ENCODE measurements at regions not wholly inside any gene's neighbourhood (a gene's known extent, or its start where the extent isn't known, plus 50 kb on each side); places are given as distances from the start of the nearest gene placed in this dataset.

GRCh38 chr3:157637866-157638265 is 134.7 kb upstream of the VEPH1 start:
- no peak overlapping the region for H3K27ac ChIP-seq
- TF ChIP-seq, protein P1, sequence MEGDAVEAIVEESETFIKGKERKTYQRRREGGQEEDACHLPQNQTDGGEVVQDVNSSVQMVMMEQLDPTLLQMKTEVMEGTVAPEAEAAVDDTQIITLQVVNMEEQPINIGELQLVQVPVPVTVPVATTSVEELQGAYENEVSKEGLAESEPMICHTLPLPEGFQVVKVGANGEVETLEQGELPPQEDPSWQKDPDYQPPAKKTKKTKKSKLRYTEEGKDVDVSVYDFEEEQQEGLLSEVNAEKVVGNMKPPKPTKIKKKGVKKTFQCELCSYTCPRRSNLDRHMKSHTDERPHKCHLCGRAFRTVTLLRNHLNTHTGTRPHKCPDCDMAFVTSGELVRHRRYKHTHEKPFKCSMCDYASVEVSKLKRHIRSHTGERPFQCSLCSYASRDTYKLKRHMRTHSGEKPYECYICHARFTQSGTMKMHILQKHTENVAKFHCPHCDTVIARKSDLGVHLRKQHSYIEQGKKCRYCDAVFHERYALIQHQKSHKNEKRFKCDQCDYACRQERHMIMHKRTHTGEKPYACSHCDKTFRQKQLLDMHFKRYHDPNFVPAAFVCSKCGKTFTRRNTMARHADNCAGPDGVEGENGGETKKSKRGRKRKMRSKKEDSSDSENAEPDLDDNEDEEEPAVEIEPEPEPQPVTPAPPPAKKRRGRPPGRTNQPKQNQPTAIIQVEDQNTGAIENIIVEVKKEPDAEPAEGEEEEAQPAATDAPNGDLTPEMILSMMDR (conservative IDR thresholded peaks at IDR 0.05) = no peak
- no peak for TF ChIP-seq ZFX (IDR thresholded peaks at IDR 0.05)

- no peak overlapping the region for H3K27ac ChIP-seq
- TF ChIP-seq ZFX (IDR thresholded peaks at IDR 0.05) = no peak
- TF ChIP-seq, protein P1 (conservative IDR thresholded peaks at IDR 0.05) = no peak
Measured at GRCh38 chr3:157633241-157633640, 130.0 kb upstream of the VEPH1 start.

DNA sequence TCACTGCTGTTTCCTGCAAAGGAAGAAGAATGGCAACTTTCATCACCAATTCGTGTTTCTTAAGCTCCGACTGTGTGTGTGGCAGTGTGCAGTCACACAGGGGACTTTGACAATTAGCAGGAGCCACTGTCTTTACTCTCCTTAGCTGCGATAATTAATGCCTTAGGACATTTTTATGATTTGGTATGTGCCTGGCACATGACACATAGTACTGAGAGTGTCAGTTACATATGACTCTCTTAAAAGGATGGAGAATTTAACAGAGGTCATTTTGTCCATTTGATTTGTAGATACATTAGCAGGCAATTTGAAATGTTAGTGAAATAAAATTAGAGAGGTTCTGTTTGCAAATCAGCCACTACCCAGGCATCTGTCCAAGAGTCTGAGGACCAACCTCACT is 128.9 kb upstream of the VEPH1 start:
- H3K27ac ChIP-seq = no peak overlapping the region
- no peak for TF ChIP-seq ZFX (IDR thresholded peaks at IDR 0.05)
- TF ChIP-seq, protein P1 (conservative IDR thresholded peaks at IDR 0.05) = no peak

- TF ChIP-seq, protein P1 (conservative IDR thresholded peaks at IDR 0.05) = no peak
- no peak for TF ChIP-seq ZFX (IDR thresholded peaks at IDR 0.05)
- no peak overlapping the region for H3K27ac ChIP-seq
Measured at GRCh38 chr3:157631478-157631877, 128.3 kb upstream of the VEPH1 start.

DNA sequence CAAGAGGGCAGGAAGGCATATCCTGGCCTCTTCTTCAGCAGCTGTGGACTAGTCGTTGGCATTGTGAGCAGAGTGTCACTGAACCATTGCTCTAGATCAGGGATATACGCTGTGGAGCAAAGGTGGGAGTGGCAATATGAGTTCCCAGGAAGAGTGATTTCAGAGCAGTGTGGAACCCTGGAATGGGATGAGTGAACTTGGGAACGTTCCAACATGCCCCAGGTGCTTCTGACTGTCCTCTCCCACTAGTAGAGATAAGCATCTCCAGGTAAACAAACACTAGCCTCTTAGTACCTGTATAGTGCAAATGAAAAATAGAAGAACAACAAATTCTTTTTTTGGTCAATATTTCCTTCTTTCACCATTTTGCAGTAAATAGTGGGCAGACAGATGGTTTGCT is 123.6 kb upstream of the VEPH1 start:
- no peak overlapping the region for H3K27ac ChIP-seq
- no peak for TF ChIP-seq ZFX (IDR thresholded peaks at IDR 0.05)
- TF ChIP-seq, protein P1 (conservative IDR thresholded peaks at IDR 0.05) = no peak

DNA sequence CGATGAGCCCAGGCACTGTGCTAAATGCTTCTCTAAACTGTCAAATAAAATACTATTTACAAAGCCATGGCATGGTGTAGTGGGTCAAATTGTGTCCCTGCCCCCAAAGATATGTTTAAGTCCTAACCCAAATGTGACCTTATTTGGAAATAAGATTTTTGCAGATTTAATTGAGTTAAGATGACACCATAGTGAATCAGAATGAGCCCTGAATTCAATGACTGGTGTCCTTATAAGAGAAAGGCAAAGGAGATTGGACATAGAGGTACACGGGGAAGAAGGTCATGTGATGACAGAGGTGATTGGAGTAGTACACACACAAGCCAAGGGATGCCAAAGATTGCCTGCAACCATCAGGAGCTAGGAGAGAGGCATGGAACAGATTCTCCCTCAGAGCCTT is 121.6 kb upstream of the VEPH1 start:
- H3K27ac ChIP-seq = no peak overlapping the region
- TF ChIP-seq, protein P1 (conservative IDR thresholded peaks at IDR 0.05) = no peak
- TF ChIP-seq ZFX (IDR thresholded peaks at IDR 0.05) = no peak

DNA sequence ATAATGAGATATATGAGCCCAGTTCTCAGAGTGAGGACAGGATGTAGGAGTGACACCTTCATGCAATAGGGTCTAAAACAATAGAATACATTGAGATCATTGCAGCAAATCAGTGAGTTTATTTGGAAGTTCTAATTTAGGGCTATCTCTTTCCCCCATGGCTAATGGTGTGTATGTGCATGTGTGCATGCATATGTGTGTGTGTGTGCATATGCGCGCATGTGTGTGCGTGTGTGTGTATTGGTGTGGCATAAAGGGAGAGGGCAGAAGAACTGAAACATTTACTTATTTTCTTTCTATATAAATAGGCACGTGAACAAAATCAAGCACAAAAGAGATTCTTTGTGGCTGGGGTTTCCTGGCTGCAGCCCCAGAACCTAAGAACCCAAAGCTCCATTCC is 115.7 kb upstream of the VEPH1 start:
- TF ChIP-seq, protein P1 (conservative IDR thresholded peaks at IDR 0.05) = no peak
- no peak for TF ChIP-seq ZFX (IDR thresholded peaks at IDR 0.05)
- H3K27ac ChIP-seq = no peak overlapping the region
